ENCODE measurements at regions not wholly inside any gene's neighbourhood (a gene's known extent, or its start where the extent isn't known, plus 50 kb on each side); places are given as distances from the start of the nearest gene placed in this dataset.

GRCh38 chr21:39077876-39078275, 105.4 kb downstream of the PSMG1 start (continued):
- TF ChIP-seq ZNF8 (CRISPR knock-in tag; IDR thresholded peaks at IDR 0.05): no peak

GRCh38 chr21:39074508-39074907, 108.7 kb downstream of the PSMG1 start:
- ATAC-seq: no peak
- TF ChIP-seq ZC3H10 (CRISPR knock-in tag; IDR thresholded peaks at IDR 0.05): no peak
- no peak for TF ChIP-seq CSDC2 (CRISPR knock-in tag; IDR thresholded peaks at IDR 0.05)
- TF ChIP-seq ZFP3 (CRISPR knock-in tag; IDR thresholded peaks at IDR 0.05): no peak
- no peak for TF ChIP-seq ZNF8 (CRISPR knock-in tag; IDR thresholded peaks at IDR 0.05)
- TF ChIP-seq ARNTL (CRISPR knock-in tag; IDR thresholded peaks at IDR 0.05; ENCODE audit: borderline replicate concordance, low read depth): no peak
- TF ChIP-seq CREB5 (CRISPR knock-in tag; IDR thresholded peaks at IDR 0.05; ENCODE audit: low read depth): no peak
- TF ChIP-seq ISL1 (CRISPR knock-in tag; IDR thresholded peaks at IDR 0.05): no peak
- TF ChIP-seq RARB (CRISPR knock-in tag; IDR thresholded peaks at IDR 0.05): no peak
- TF ChIP-seq ZNF565 (CRISPR knock-in tag; conservative IDR thresholded peaks at IDR 0.05; ENCODE audit: low read depth): no peak
- TF ChIP-seq PPARA (CRISPR knock-in tag; IDR thresholded peaks at IDR 0.05; ENCODE audit: borderline replicate concordance): no peak
- no peak for TF ChIP-seq TOX (CRISPR knock-in tag; IDR thresholded peaks at IDR 0.05; ENCODE audit: borderline replicate concordance)
- TF ChIP-seq TCF4 (CRISPR knock-in tag; IDR thresholded peaks at IDR 0.05; ENCODE audit: borderline replicate concordance): no peak
- TF ChIP-seq SNAI2 (CRISPR knock-in tag; IDR thresholded peaks at IDR 0.05): no peak
- TF ChIP-seq OSR1 (CRISPR knock-in tag; IDR thresholded peaks at IDR 0.05): no peak
- no peak for TF ChIP-seq ZFP30 (CRISPR knock-in tag; IDR thresholded peaks at IDR 0.05)
- TF ChIP-seq ZNF70 (CRISPR knock-in tag; IDR thresholded peaks at IDR 0.05): no peak
- TF ChIP-seq, protein P1, sequence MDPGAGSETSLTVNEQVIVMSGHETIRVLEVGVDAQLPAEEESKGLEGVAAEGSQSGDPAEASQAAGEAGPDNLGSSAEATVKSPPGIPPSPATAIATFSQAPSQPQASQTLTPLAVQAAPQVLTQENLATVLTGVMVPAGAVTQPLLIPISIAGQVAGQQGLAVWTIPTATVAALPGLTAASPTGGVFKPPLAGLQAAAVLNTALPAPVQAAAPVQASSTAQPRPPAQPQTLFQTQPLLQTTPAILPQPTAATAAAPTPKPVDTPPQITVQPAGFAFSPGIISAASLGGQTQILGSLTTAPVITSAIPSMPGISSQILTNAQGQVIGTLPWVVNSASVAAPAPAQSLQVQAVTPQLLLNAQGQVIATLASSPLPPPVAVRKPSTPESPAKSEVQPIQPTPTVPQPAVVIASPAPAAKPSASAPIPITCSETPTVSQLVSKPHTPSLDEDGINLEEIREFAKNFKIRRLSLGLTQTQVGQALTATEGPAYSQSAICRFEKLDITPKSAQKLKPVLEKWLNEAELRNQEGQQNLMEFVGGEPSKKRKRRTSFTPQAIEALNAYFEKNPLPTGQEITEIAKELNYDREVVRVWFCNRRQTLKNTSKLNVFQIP (CRISPR knock-in tag; IDR thresholded peaks at IDR 0.05; ENCODE audit: borderline replicate concordance, low read depth): no peak
- no peak for TF ChIP-seq BACH2 (CRISPR knock-in tag; IDR thresholded peaks at IDR 0.05; ENCODE audit: borderline replicate concordance)
- TF ChIP-seq ESRRG (CRISPR knock-in tag; IDR thresholded peaks at IDR 0.05): no peak
- TF ChIP-seq, protein P2, sequence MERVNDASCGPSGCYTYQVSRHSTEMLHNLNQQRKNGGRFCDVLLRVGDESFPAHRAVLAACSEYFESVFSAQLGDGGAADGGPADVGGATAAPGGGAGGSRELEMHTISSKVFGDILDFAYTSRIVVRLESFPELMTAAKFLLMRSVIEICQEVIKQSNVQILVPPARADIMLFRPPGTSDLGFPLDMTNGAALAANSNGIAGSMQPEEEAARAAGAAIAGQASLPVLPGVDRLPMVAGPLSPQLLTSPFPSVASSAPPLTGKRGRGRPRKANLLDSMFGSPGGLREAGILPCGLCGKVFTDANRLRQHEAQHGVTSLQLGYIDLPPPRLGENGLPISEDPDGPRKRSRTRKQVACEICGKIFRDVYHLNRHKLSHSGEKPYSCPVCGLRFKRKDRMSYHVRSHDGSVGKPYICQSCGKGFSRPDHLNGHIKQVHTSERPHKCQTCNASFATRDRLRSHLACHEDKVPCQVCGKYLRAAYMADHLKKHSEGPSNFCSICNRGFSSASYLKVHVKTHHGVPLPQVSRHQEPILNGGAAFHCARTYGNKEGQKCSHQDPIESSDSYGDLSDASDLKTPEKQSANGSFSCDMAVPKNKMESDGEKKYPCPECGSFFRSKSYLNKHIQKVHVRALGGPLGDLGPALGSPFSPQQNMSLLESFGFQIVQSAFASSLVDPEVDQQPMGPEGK (CRISPR knock-in tag; IDR thresholded peaks at IDR 0.05; ENCODE audit: borderline replicate concordance): no peak

- ATAC-seq: peak; percentile 42; the same call in 1 of the 3 replicates
- no peak for TF ChIP-seq BACH2 (CRISPR knock-in tag; IDR thresholded peaks at IDR 0.05; ENCODE audit: borderline replicate concordance)
- no peak for TF ChIP-seq ISL1 (CRISPR knock-in tag; IDR thresholded peaks at IDR 0.05)
- no peak for TF ChIP-seq ESRRG (CRISPR knock-in tag; IDR thresholded peaks at IDR 0.05)
- TF ChIP-seq OSR1 (CRISPR knock-in tag; IDR thresholded peaks at IDR 0.05): no peak
- peak; percentile 87 for TF ChIP-seq ZFP3 (CRISPR knock-in tag; IDR thresholded peaks at IDR 0.05)
These were observed 109.5 kb downstream of the PSMG1 start for GRCh38 chr21:39073717-39074116.

GRCh38 chr21:39073063-39073462, 110.2 kb downstream of the PSMG1 start:
- TF ChIP-seq TCF4 (CRISPR knock-in tag; IDR thresholded peaks at IDR 0.05; ENCODE audit: borderline replicate concordance) (no peak), ARNTL (CRISPR knock-in tag; IDR thresholded peaks at IDR 0.05; ENCODE audit: borderline replicate concordance, low read depth) (no peak), GLIS3 (CRISPR knock-in tag; IDR thresholded peaks at IDR 0.05) (no peak), ZFP30 (CRISPR knock-in tag; IDR thresholded peaks at IDR 0.05) (no peak), TOX (CRISPR knock-in tag; IDR thresholded peaks at IDR 0.05; ENCODE audit: borderline replicate concordance) (no peak), RARB (CRISPR knock-in tag; IDR thresholded peaks at IDR 0.05) (no peak), ZC3H10 (CRISPR knock-in tag; IDR thresholded peaks at IDR 0.05) (no peak), CSDC2 (CRISPR knock-in tag; IDR thresholded peaks at IDR 0.05) (no peak), BACH2 (CRISPR knock-in tag; IDR thresholded peaks at IDR 0.05; ENCODE audit: borderline replicate concordance) (no peak), ZNF565 (CRISPR knock-in tag; conservative IDR thresholded peaks at IDR 0.05; ENCODE audit: low read depth) (no peak), ZNF70 (CRISPR knock-in tag; IDR thresholded peaks at IDR 0.05) (no peak), ZFP3 (CRISPR knock-in tag; IDR thresholded peaks at IDR 0.05) (no peak), SNAI2 (CRISPR knock-in tag; IDR thresholded peaks at IDR 0.05) (no peak), PPARA (CRISPR knock-in tag; IDR thresholded peaks at IDR 0.05; ENCODE audit: borderline replicate concordance) (no peak), ESRRG (CRISPR knock-in tag; IDR thresholded peaks at IDR 0.05) (no peak), ZNF8 (CRISPR knock-in tag; IDR thresholded peaks at IDR 0.05) (no peak)
- TF ChIP-seq, protein P2 (CRISPR knock-in tag; IDR thresholded peaks at IDR 0.05; ENCODE audit: borderline replicate concordance): no peak
- TF ChIP-seq, protein P3, sequence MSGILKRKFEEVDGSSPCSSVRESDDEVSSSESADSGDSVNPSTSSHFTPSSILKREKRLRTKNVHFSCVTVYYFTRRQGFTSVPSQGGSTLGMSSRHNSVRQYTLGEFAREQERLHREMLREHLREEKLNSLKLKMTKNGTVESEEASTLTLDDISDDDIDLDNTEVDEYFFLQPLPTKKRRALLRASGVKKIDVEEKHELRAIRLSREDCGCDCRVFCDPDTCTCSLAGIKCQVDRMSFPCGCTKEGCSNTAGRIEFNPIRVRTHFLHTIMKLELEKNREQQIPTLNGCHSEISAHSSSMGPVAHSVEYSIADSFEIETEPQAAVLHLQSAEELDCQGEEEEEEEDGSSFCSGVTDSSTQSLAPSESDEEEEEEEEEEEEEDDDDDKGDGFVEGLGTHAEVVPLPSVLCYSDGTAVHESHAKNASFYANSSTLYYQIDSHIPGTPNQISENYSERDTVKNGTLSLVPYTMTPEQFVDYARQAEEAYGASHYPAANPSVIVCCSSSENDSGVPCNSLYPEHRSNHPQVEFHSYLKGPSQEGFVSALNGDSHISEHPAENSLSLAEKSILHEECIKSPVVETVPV (CRISPR knock-in tag; IDR thresholded peaks at IDR 0.05): no peak
- no peak for ATAC-seq
